ENCODE measurements at regions not wholly inside any gene's neighbourhood (a gene's known extent, or its start where the extent isn't known, plus 50 kb on each side); places are given as distances from the start of the nearest gene placed in this dataset.

DNA sequence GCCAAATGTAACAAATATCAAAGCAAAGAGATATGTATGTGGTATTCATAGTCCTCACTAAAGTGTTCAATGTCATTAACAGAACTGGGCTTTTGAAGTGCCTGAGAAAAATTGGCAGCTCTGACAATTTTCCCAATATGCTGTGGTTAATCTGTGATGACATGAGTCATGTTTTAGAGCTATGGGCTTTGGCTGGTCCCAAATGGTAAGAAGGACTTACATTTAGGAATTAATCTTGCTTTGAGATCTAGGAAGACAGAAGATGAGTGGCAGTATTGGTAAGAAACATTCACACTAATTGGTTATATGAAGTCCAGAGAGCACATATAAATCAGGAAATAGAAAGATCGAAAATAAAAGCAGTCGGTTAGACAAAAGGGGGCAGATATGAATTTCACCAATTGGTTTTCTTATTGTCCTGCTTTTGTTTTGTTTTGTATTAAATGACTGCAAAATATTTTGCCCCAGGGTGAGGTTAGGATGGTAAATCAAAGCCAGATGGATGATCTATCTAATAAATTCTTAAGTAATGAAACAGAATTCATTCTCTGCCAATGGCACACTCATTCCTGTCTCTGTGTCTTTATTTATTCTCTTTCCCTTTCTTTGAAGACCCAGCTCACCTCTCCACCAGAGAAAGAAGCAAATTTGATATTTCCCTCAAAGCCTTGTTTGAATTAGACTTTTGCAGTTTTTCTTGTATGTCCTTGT is 993.1 kb downstream of the RPA4 start:
- Histone ChIP-seq H3F3A (ENCODE audit: insufficient read depth, low read length) (no peaks in the 10 kb centered on the region), H3K36me3 (ENCODE audit: insufficient read depth, low read length) (no peaks in the 10 kb centered on the region), H3K27me3 (ENCODE audit: insufficient read depth, low read length) (no peaks in the 10 kb centered on the region), H3K9ac (ENCODE audit: low read length) (no peak overlapping the region), H2AFZ (ENCODE audit: low read length) (no peak overlapping the region), H3K9me2 (ENCODE audit: low read depth, low read length) (no peaks in the 10 kb centered on the region), H4K20me1 (ENCODE audit: insufficient read depth, low read length) (no peaks in the 10 kb centered on the region), H3K4me3 (ENCODE audit: low read depth, low read length, poor library complexity, severe bottlenecking) (no peak overlapping the region), H3K27ac (ENCODE audit: low read depth, low read length, poor library complexity, severe bottlenecking) (no peak overlapping the region), H3K4me1 (ENCODE audit: insufficient read depth, low read length, severe bottlenecking) (no peaks in the 10 kb centered on the region), H3K79me2 (ENCODE audit: insufficient read depth, low read length) (no peaks in the 10 kb centered on the region), H3K9me3 (ENCODE audit: low read length) (no peaks in the 10 kb centered on the region), H3K4me2 (ENCODE audit: low read length) (no peak overlapping the region)
- no peak for TF ChIP-seq CTCF (IDR thresholded peaks at IDR 0.05; ENCODE audit: low read length)
- no peak for TF ChIP-seq EZH2 (IDR thresholded peaks at IDR 0.05; ENCODE audit: borderline replicate concordance, low read length)

DNA sequence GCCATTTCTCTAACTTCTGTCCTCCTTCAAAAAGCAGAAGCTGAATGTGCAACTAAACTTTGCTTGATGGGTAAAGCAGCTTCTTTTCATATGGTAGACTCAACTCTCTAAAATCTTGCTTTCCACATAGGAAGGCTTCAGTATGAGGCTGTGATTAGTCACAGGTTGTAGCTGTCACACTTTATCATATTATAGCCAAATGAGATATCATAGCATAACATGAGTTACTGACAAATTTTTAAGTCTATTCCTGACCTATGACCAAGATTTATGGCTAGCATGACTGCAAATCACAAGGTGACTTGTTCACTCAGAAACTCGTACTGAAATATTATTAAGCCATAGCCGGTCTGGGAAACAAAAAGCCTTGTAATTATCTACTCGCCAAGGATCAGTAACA is 998.6 kb downstream of the RPA4 start:
- H2AFZ ChIP-seq (ENCODE audit: low read length): no peak overlapping the region

DNA sequence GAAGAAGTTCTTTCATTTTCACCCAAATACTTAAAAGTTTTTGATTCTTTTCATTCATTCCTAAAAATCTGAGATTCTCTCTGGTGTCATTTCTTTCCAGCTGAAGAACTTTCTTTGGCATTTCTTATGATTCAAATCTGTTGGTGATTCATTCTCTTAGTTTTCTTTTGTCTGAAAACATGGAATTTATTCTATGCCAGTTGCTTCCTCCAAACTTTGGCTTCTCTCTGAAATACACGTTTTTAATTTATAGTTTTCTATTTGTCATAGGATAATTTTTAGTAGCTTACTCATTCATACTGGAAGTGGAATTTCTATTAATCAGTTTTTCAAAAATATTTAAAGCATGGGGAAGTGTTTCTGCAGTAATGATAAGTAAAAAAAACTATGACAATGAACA is 1012.0 kb downstream of the RPA4 start:
- H3K27ac ChIP-seq (ENCODE audit: low read depth, low read length, poor library complexity, severe bottlenecking): no peak overlapping the region

More for the DNA sequence above, 998.6 kb downstream of the RPA4 start:
- Histone ChIP-seq H4K20me1 (ENCODE audit: insufficient read depth, low read length) (no peaks in the 10 kb centered on the region), H3F3A (ENCODE audit: insufficient read depth, low read length) (no peaks in the 10 kb centered on the region), H3K4me2 (ENCODE audit: low read length) (no peak overlapping the region), H3K9ac (ENCODE audit: low read length) (no peak overlapping the region), H3K9me2 (ENCODE audit: low read depth, low read length) (no peaks in the 10 kb centered on the region), H3K36me3 (ENCODE audit: insufficient read depth, low read length) (no peaks in the 10 kb centered on the region), H3K9me3 (ENCODE audit: low read length) (no peaks in the 10 kb centered on the region), H3K79me2 (ENCODE audit: insufficient read depth, low read length) (no peaks in the 10 kb centered on the region), H3K27ac (ENCODE audit: low read depth, low read length, poor library complexity, severe bottlenecking) (no peak overlapping the region), H3K27me3 (ENCODE audit: insufficient read depth, low read length) (no peaks in the 10 kb centered on the region), H3K4me3 (ENCODE audit: low read depth, low read length, poor library complexity, severe bottlenecking) (no peak overlapping the region), H3K4me1 (ENCODE audit: insufficient read depth, low read length, severe bottlenecking) (no peaks in the 10 kb centered on the region)
- TF ChIP-seq CTCF (IDR thresholded peaks at IDR 0.05; ENCODE audit: low read length): no peak

More for the DNA sequence above, 1012.0 kb downstream of the RPA4 start:
- Histone ChIP-seq H3K4me1 (ENCODE audit: insufficient read depth, low read length, severe bottlenecking) (no peaks in the 10 kb centered on the region), H3K9ac (ENCODE audit: low read length) (no peak overlapping the region), H4K20me1 (ENCODE audit: insufficient read depth, low read length) (no peaks in the 10 kb centered on the region), H3K9me3 (ENCODE audit: low read length) (no peaks in the 10 kb centered on the region), H3K79me2 (ENCODE audit: insufficient read depth, low read length) (no peaks in the 10 kb centered on the region), H3F3A (ENCODE audit: insufficient read depth, low read length) (no peaks in the 10 kb centered on the region), H3K9me2 (ENCODE audit: low read depth, low read length) (no peaks in the 10 kb centered on the region), H3K36me3 (ENCODE audit: insufficient read depth, low read length) (no peaks in the 10 kb centered on the region), H3K4me2 (ENCODE audit: low read length) (no peak overlapping the region), H3K27me3 (ENCODE audit: insufficient read depth, low read length) (no peaks in the 10 kb centered on the region), H3K4me3 (ENCODE audit: low read depth, low read length, poor library complexity, severe bottlenecking) (no peak overlapping the region), H2AFZ (ENCODE audit: low read length) (no peak overlapping the region)
- TF ChIP-seq EZH2 (IDR thresholded peaks at IDR 0.05; ENCODE audit: borderline replicate concordance, low read length): no peak
- TF ChIP-seq CTCF (IDR thresholded peaks at IDR 0.05; ENCODE audit: low read length): no peak
